HEK293 (cell line): ENCODE measurements at regions not wholly inside any gene's neighbourhood (a gene's known extent, or its start where the extent isn't known, plus 50 kb on each side); places are given as distances from the start of the nearest gene placed in this dataset.

Experiments used
- CTCF ChIA-PET: fragments of 350-600 bp; formaldehyde crosslinking; extraction: SDS; loops from one replicate; lab custom pipeline; 2021; ENCODE audit warnings: antibody characterized with exemption; lab: Yijun Ruan, JAX
- POLR2A ChIA-PET: fragments of 300-600 bp; formaldehyde crosslinking; extraction: SDS; loops from one replicate; lab custom pipeline; 2020; ENCODE audit warnings: antibody characterized with exemption, inconsistent platforms; lab: Yijun Ruan, JAX
- H3K27ac ChIP-seq: fragments of 200-500 bp; sonication (Bioruptor generic); 2 replicates; pipeline ENCODE4 v1.5.1; 2014; ENCODE audit warnings: low read depth, low read length, control low read depth, inconsistent platforms; ENCODE audit errors: extremely low read depth
- H3K36me3 ChIP-seq, 2 experiments: fragments of 200-500 bp in 1 of 2; sonication (Bioruptor generic) in 1 of 2; 1 replicate in 1 of 2; 2 replicates in 1 of 2; pipeline ENCODE4 v1.5.1; 2014 to 2017; ENCODE audit warnings: inconsistent platforms in 2 of 2, low read length in 2 of 2; ENCODE audit not compliant: control insufficient read depth in 2 of 2, insufficient read depth in 1 of 2
- H3K4me1 ChIP-seq: fragments of 200-500 bp; sonication (Bioruptor generic); 2 replicates; pipeline ENCODE4 v1.5.1; 2014; ENCODE audit warnings: mild to moderate bottlenecking, low read length, inconsistent platforms; ENCODE audit not compliant: control insufficient read depth, insufficient read depth
- H3K4me3 ChIP-seq: 2 replicates; pipeline ENCODE4 v1.5.1; 2011; ENCODE audit warnings: low read depth, mild to moderate bottlenecking, control low read depth, low read length, moderate library complexity
- H3K9me3 ChIP-seq: fragments of 200-500 bp; sonication (Bioruptor generic); 2 replicates; pipeline ENCODE4 v1.5.1; 2014; ENCODE audit warnings: low read depth, low read length, inconsistent platforms; ENCODE audit not compliant: control insufficient read depth, insufficient read depth
- GLI2 ChIP-seq: fragments of 450-650 bp; formaldehyde crosslinking; IDR thresholded peaks from 2 replicates; pipeline ENCODE4; 2017; ENCODE audit warnings: missing biosample characterization, missing genetic modification characterization, low read depth, borderline replicate concordance
- GLI4 ChIP-seq: fragments of 450-650 bp; formaldehyde crosslinking; IDR thresholded peaks from 2 replicates; pipeline ENCODE4 v1.5.1; 2016; ENCODE audit warnings: missing biosample characterization, missing genetic modification characterization
- REPIN1 ChIP-seq: fragments of 450-650 bp; formaldehyde crosslinking; IDR thresholded peaks from 2 replicates; pipeline ENCODE4 v1.5.1; 2017; ENCODE audit warnings: missing biosample characterization, missing genetic modification characterization, low read depth
- TRIM28 ChIP-seq: IDR thresholded peaks from 2 replicates; pipeline ENCODE4 v1.6.1; 2011; ENCODE audit warnings: low read length, control low read depth, borderline replicate concordance
- TSHZ1 ChIP-seq: fragments of 450-650 bp; formaldehyde crosslinking; IDR thresholded peaks from 2 replicates; pipeline ENCODE4 v1.5.1; 2016; ENCODE audit warnings: missing biosample characterization, missing genetic modification characterization, borderline replicate concordance
- ZBTB48 ChIP-seq: fragments of 450-650 bp; formaldehyde crosslinking; IDR thresholded peaks from 2 replicates; pipeline ENCODE4 v1.5.1; 2016; ENCODE audit warnings: missing biosample characterization, missing genetic modification characterization
- ZBTB8A ChIP-seq: fragments of 450-650 bp; formaldehyde crosslinking; IDR thresholded peaks from 2 replicates; pipeline ENCODE4 v1.5.1; 2016; ENCODE audit warnings: missing biosample characterization, missing genetic modification characterization
- ZNF140 ChIP-seq: fragments of 450-650 bp; formaldehyde crosslinking; IDR thresholded peaks from 2 replicates; pipeline ENCODE4 v1.5.1; 2016; ENCODE audit warnings: missing biosample characterization, missing genetic modification characterization
- ZNF175 ChIP-seq: fragments of 450-650 bp; formaldehyde crosslinking; IDR thresholded peaks from 2 replicates; pipeline ENCODE4 v1.5.1; 2016; ENCODE audit warnings: missing biosample characterization, missing genetic modification characterization
- ZNF202 ChIP-seq: fragments of 450-650 bp; formaldehyde crosslinking; IDR thresholded peaks from 2 replicates; pipeline ENCODE4 v1.5.1; 2016; ENCODE audit warnings: missing biosample characterization, missing genetic modification characterization, borderline replicate concordance
- ZNF221 ChIP-seq: fragments of 450-650 bp; formaldehyde crosslinking; IDR thresholded peaks from 2 replicates; pipeline ENCODE4 v1.5.1; 2017; ENCODE audit warnings: missing biosample characterization, missing genetic modification characterization, borderline replicate concordance
- ZNF223 ChIP-seq: fragments of 450-650 bp; formaldehyde crosslinking; IDR thresholded peaks from 2 replicates; pipeline ENCODE4 v1.5.1; 2016; ENCODE audit warnings: missing biosample characterization, missing genetic modification characterization
- ZNF341 ChIP-seq: fragments of 450-650 bp; formaldehyde crosslinking; IDR thresholded peaks from 2 replicates; pipeline ENCODE4; 2016; ENCODE audit warnings: low read depth, missing biosample characterization, missing genetic modification characterization
- ZNF473 ChIP-seq: fragments of 450-650 bp; formaldehyde crosslinking; IDR thresholded peaks from 2 replicates; pipeline ENCODE4 v1.5.1; 2017; ENCODE audit warnings: missing biosample characterization, missing genetic modification characterization
- ZNF48 ChIP-seq: fragments of 450-650 bp; formaldehyde crosslinking; IDR thresholded peaks from 2 replicates; pipeline ENCODE4 v1.5.1; 2016; ENCODE audit warnings: missing biosample characterization, missing genetic modification characterization
- ZNF488 ChIP-seq: fragments of 450-650 bp; formaldehyde crosslinking; IDR thresholded peaks from 2 replicates; pipeline ENCODE4 v1.5.1; 2016; ENCODE audit warnings: missing biosample characterization, missing genetic modification characterization
- ZNF510 ChIP-seq: fragments of 450-650 bp; formaldehyde crosslinking; IDR thresholded peaks from 2 replicates; pipeline ENCODE4 v1.5.1; 2018; ENCODE audit warnings: mild to moderate bottlenecking, missing genetic modification characterization, missing biosample characterization; ENCODE audit not compliant: insufficient replicate concordance
- ZNF580 ChIP-seq: fragments of 450-650 bp; formaldehyde crosslinking; IDR thresholded peaks from 2 replicates; pipeline ENCODE4 v1.5.1; 2016; ENCODE audit warnings: missing biosample characterization, missing genetic modification characterization
- ZNF596 ChIP-seq: fragments of 450-650 bp; IDR thresholded peaks from 2 replicates; pipeline ENCODE4 v1.5.0; 2018; ENCODE audit warnings: missing biosample characterization, mild to moderate bottlenecking, missing genetic modification characterization, moderate library complexity
- ZNF670 ChIP-seq: fragments of 450-650 bp; formaldehyde crosslinking; IDR thresholded peaks from 2 replicates; pipeline ENCODE4 v1.5.1; 2016; ENCODE audit warnings: missing biosample characterization, missing genetic modification characterization, low read depth
- ZNF76 ChIP-seq: fragments of 450-650 bp; formaldehyde crosslinking; IDR thresholded peaks from 2 replicates; pipeline ENCODE4; 2016; ENCODE audit warnings: low read depth, missing biosample characterization, missing genetic modification characterization, borderline replicate concordance

- no peaks in the 10 kb centered on the region for H3K4me1 ChIP-seq
- no peaks in the 10 kb centered on the region for H3K9me3 ChIP-seq
- H3K36me3 ChIP-seq, result no peaks in the 10 kb centered on the region
- POLR2A ChIA-PET, result no interaction called here
- CTCF ChIA-PET, result no interaction called here
- TF ChIP-seq ZBTB8A (tag by site-specific recombination) (no peak), ZNF488 (tag by site-specific recombination) (no peak), ZNF473 (tag by site-specific recombination) (no peak)
- no peak overlapping the region for H3K4me3 ChIP-seq
- H3K27ac ChIP-seq, result no peak overlapping the region
Observed at GRCh38 chr13:111572956-111573761, 252.7 kb downstream of the TEX29 start.

GRCh38 chr13:111573801-111574200, 253.4 kb downstream of the TEX29 start:
- ChIA-PET CTCF (no interaction called here), POLR2A (no interaction called here)
- TF ChIP-seq TRIM28, result peak; percentile 13; the same call in 1 of the 2 replicates
- no peak for TF ChIP-seq REPIN1
- Histone ChIP-seq H3K4me1 (no peaks in the 10 kb centered on the region), H3K27ac (no peak overlapping the region), H3K36me3 (no peaks in the 10 kb centered on the region), H3K9me3 (no peaks in the 10 kb centered on the region), H3K4me3 (no peak overlapping the region)

GRCh38 chr13:111575276-111575675, 254.8 kb downstream of the TEX29 start:
- H3K36me3 ChIP-seq, result no peaks in the 10 kb centered on the region
- ChIA-PET CTCF (interaction anchor here (0.7 kb wide), 1 partner anchor 660 kb away, joined by 3 read pairs; no protein-coding TSS in a partner anchor), POLR2A (no interaction called here)
- no peaks in the 10 kb centered on the region for H3K4me1 ChIP-seq
- H3K9me3 ChIP-seq, result no peaks in the 10 kb centered on the region
- H3K27ac ChIP-seq, result no peak overlapping the region
- TF ChIP-seq ZBTB48 (tag by site-specific recombination), result no peak
- TF ChIP-seq ZNF48 (tag by site-specific recombination), result no peak
- no peak for TF ChIP-seq ZNF510 (tag by site-specific recombination)
- TF ChIP-seq ZNF580 (tag by site-specific recombination), result no peak
- TF ChIP-seq ZNF140 (tag by site-specific recombination), result no peak
- TF ChIP-seq ZNF221 (tag by site-specific recombination), result no peak
- no peak for TF ChIP-seq ZNF488 (tag by site-specific recombination)
- TF ChIP-seq ZNF202 (tag by site-specific recombination), result no peak
- TF ChIP-seq GLI2, result no peak
- no peak for TF ChIP-seq GLI4 (tag by site-specific recombination)
- no peak for TF ChIP-seq TSHZ1 (tag by site-specific recombination)
- TF ChIP-seq ZNF596 (tag by site-specific recombination), result no peak
- no peak for TF ChIP-seq ZNF670 (tag by site-specific recombination)
- no peak for TF ChIP-seq ZNF223 (tag by site-specific recombination)
- TF ChIP-seq ZNF341, result no peak
- TF ChIP-seq ZNF175 (tag by site-specific recombination), result no peak
- no peak for TF ChIP-seq ZNF76 (tag by site-specific recombination)
- no peak overlapping the region for H3K4me3 ChIP-seq
